HepG2 (cell line): ENCODE measurements at regions not wholly inside any gene's neighbourhood (a gene's known extent, or its start where the extent isn't known, plus 50 kb on each side); places are given as distances from the start of the nearest gene placed in this dataset.
"Not testable (repeated sequence)": the region's sequence is repeated elsewhere in the genome, so short reads cannot be mapped to it uniquely, and the experiment has no call there.

Experiments used
- ATAC-seq: fragments of 200-7000 bp; cut with Tn5 transposase; 3 replicates; pipeline ENCODE4 v1.9.1; 2020; ENCODE audit warnings: mild to moderate bottlenecking, moderate library complexity
- BruUV-seq: library from RNA; stranded (reverse); fragments of 400-500 nt; replicated peaks from 2 replicates; lab custom pipeline; 2021; lab: Mats Ljungman, UMichigan
- CTCF ChIA-PET: fragments of 300-600 bp; formaldehyde crosslinking; extraction: SDS; loops from one replicate; lab custom pipeline; 2021; ENCODE audit warnings: low total read pairs, inconsistent platforms, low intra/inter-chr PET ratio; lab: Yijun Ruan, JAX
- POLR2A ChIA-PET: fragments of 350-600 bp; sonication (Branson Sonifier 250); formaldehyde crosslinking; loops from one replicate; lab custom pipeline; 2020; ENCODE audit warnings: antibody characterized with exemption, inconsistent platforms; lab: Yijun Ruan, JAX
- DNase-seq: peaks from one replicate; pipeline ENCODE4 v3.0.0-alpha.2; 2015; ENCODE audit warnings: low spot score
- FAIRE-seq: peaks from 3 replicates; lab custom pipeline; 2011; peaks lifted over from hg19 to GRCh38; lab: Jason Lieb, UNC
- H2AFZ ChIP-seq: one replicate; pipeline ENCODE4 v1.6.1; 2011; ENCODE audit warnings: low read length, inconsistent platforms
- H3K27ac ChIP-seq: fragments of 300-600 bp; 3 replicates; pipeline ENCODE4 v1.8.0; 2011; ENCODE audit warnings: mixed run types, mild to moderate bottlenecking, mixed read lengths, low read length, inconsistent platforms; ENCODE audit not compliant: insufficient read depth; ENCODE audit errors: extremely low read length
- H3K27me3 ChIP-seq, 2 experiments: fragments of 200-600 bp in 1 of 2; 2 replicates in 1 of 2; 3 replicates in 1 of 2; pipeline versions ENCODE4 v1.6.0 to v1.8.0; 2011; ENCODE audit warnings: low read length in 2 of 2, mild to moderate bottlenecking in 2 of 2, moderate library complexity in 2 of 2, inconsistent platforms in 1 of 2; ENCODE audit not compliant: insufficient read depth in 2 of 2, control insufficient read depth in 1 of 2
- H3K36me3 ChIP-seq, 2 experiments: fragments of 200-600 bp in 1 of 2; replicated peaks in 1 of 2; 2 replicates in 1 of 2; 3 replicates in 1 of 2; pipeline versions ENCODE4 v1.5.1 to v1.8.0; 2011; ENCODE audit warnings: low read length in 2 of 2, inconsistent platforms in 1 of 2; ENCODE audit not compliant: insufficient read depth in 2 of 2, control insufficient read depth in 1 of 2
- H3K4me1 ChIP-seq: 2 replicates; pipeline ENCODE4 v1.5.1; 2012; ENCODE audit warnings: low read length, inconsistent platforms; ENCODE audit not compliant: insufficient read depth
- H3K4me2 ChIP-seq: 2 replicates; pipeline ENCODE4 v1.6.0; 2011; ENCODE audit warnings: low read depth, low read length, inconsistent platforms
- H3K4me3 ChIP-seq, 3 experiments: fragments of 200-600 bp in 1 of 3; sonication (generic), shearing (Covaris generic) in 1 of 3; replicated peaks in 1 of 3; 2 replicates each; pipeline ENCODE4 v1.5.1; 2011 to 2016; ENCODE audit warnings: low read length in 3 of 3, inconsistent platforms in 2 of 3, low read depth in 2 of 3, mild to moderate bottlenecking in 2 of 3, control low read depth in 1 of 3, mixed read lengths in 1 of 3; ENCODE audit not compliant: insufficient read depth in 1 of 3
- H3K79me2 ChIP-seq: one replicate; pipeline ENCODE4 v1.6.1; 2011; ENCODE audit warnings: low read length, inconsistent platforms; ENCODE audit not compliant: insufficient read depth
- H3K9ac ChIP-seq: 2 replicates; pipeline ENCODE4 v1.6.0; 2011; ENCODE audit warnings: mild to moderate bottlenecking, low read depth, low read length, inconsistent platforms; ENCODE audit not compliant: insufficient read depth
- H3K9me3 ChIP-seq: 2 replicates; pipeline ENCODE4 v1.5.1; 2012; ENCODE audit warnings: mild to moderate bottlenecking, low read length
- H4K20me1 ChIP-seq: 2 replicates; pipeline ENCODE4 v1.6.0; 2011; ENCODE audit warnings: inconsistent platforms, mild to moderate bottlenecking, low read length, moderate library complexity; ENCODE audit not compliant: insufficient read depth
- HHEX ChIP-seq: IDR thresholded peaks from 2 replicates; pipeline ENCODE4 v1.6.1; 2016; ENCODE audit warnings: control low read depth
- ZFP36 ChIP-seq: fragments of 150-350 bp; IDR thresholded peaks from 2 replicates; pipeline ENCODE4 v1.6.1; 2018; ENCODE audit warnings: borderline replicate concordance, low read length, low read depth; ENCODE audit not compliant: partially characterized antibody
- ZNF296 ChIP-seq: sonication (generic); formaldehyde crosslinking; conservative IDR thresholded peaks from 2 replicates; pipeline ENCODE4 v1.5.0; 2020; ENCODE audit warnings: mild to moderate bottlenecking, missing genetic modification reagents
- ZNF577 ChIP-seq: sonication (generic); formaldehyde crosslinking; IDR thresholded peaks from 2 replicates; pipeline ENCODE4 v1.4.0; 2020; ENCODE audit warnings: mild to moderate bottlenecking, low read depth, missing genetic modification reagents, borderline replicate concordance
- ZNF644 ChIP-seq: IDR thresholded peaks from 2 replicates; pipeline ENCODE4 v1.6.1; 2016; ENCODE audit warnings: low read depth
- ZSCAN31 ChIP-seq: sonication (generic); formaldehyde crosslinking; IDR thresholded peaks from 2 replicates; pipeline ENCODE4 v1.5.0; 2020; ENCODE audit warnings: low read depth, mild to moderate bottlenecking, missing genetic modification reagents
- WGBS: methylation state at CpG from one replicate; pipeline ENCODE4 v1.1.6; 2017; ENCODE audit warnings: low lambda C conversion rate; 5-methylcytosine and 5-hydroxymethylcytosine counted together
- in situ Hi-C: cut with HindIII; loops from 2 replicates; pipeline ENCODE4 v1.10.0; 2017; ENCODE audit warnings: low pct_unique_long_range_greater_than_20kb; ENCODE audit not compliant: extremely low pct_ligation_motif_present
- intact Hi-C: fragments of 100-400 bp; cut with micrococcal nuclease; formaldehyde crosslinking; loops from one replicate; pipeline ENCODE4 v1.10.0; 2022; ENCODE audit not compliant: unreplicated experiment
- TF ChIP-seq, protein P1 (sequence below): sonication (generic); formaldehyde crosslinking; IDR thresholded peaks from 2 replicates; pipeline ENCODE4 v1.4.0; 2020; ENCODE audit warnings: missing genetic modification reagents, borderline replicate concordance

- ChIA-PET CTCF (no interaction called here), POLR2A (no interaction called here)
- BruUV-seq, result no TSS peak
- no peaks in the 10 kb centered on the region for H3K9me3 ChIP-seq
- H3K27ac ChIP-seq, result no peak overlapping the region
- no peak overlapping the region for H3K9ac ChIP-seq
- no peaks in the 10 kb centered on the region for H3K79me2 ChIP-seq
- 3% methylated on average over 3 of the region's 3 CpGs for WGBS
- H2AFZ ChIP-seq, result no peak overlapping the region
- no peak overlapping the region for H3K4me2 ChIP-seq
- ATAC-seq, result no peak
- no peaks in the 10 kb centered on the region for H3K36me3 ChIP-seq
- in situ Hi-C loops, result no loop called here
- H3K27me3 ChIP-seq, result no peaks in the 10 kb centered on the region
- H3K4me3 ChIP-seq, result no peak overlapping the region
- TF ChIP-seq HHEX (CRISPR knock-in tag) (no peak), ZNF644 (CRISPR knock-in tag) (no peak), ZNF577 (no peak), ZNF296 (CRISPR knock-in tag) (no peak), ZFP36 (no peak), ZSCAN31 (CRISPR knock-in tag) (no peak)
- TF ChIP-seq, protein P1, sequence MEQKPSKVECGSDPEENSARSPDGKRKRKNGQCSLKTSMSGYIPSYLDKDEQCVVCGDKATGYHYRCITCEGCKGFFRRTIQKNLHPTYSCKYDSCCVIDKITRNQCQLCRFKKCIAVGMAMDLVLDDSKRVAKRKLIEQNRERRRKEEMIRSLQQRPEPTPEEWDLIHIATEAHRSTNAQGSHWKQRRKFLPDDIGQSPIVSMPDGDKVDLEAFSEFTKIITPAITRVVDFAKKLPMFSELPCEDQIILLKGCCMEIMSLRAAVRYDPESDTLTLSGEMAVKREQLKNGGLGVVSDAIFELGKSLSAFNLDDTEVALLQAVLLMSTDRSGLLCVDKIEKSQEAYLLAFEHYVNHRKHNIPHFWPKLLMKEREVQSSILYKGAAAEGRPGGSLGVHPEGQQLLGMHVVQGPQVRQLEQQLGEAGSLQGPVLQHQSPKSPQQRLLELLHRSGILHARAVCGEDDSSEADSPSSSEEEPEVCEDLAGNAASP (CRISPR knock-in tag), result no peak
- H3K4me1 ChIP-seq, result no peaks in the 10 kb centered on the region
- intact Hi-C loops, result no loop called here
- no peak for FAIRE-seq
- DNase-seq, result no peak
- no peaks in the 10 kb centered on the region for H4K20me1 ChIP-seq
Measured at GRCh38 chr2:187180529-187180928, 267.5 kb downstream of the CALCRL start.

- BruUV-seq, H2AFZ ChIP-seq, H3K79me2 ChIP-seq, H3K4me2 ChIP-seq, CTCF ChIA-PET, H3K4me3 ChIP-seq, H3K36me3 ChIP-seq, H3K27me3 ChIP-seq, H4K20me1 ChIP-seq, H3K27ac ChIP-seq, in situ Hi-C loops, ATAC-seq, POLR2A ChIA-PET, intact Hi-C loops, H3K9me3 ChIP-seq, H3K4me1 ChIP-seq, H3K9ac ChIP-seq, FAIRE-seq, DNase-seq: not testable (repeated sequence)
- WGBS, result 0% methylated on average over 3 of the region's 3 CpGs
Measured at GRCh38 chr2:187178876-187179275, 269.2 kb downstream of the CALCRL start.
